ENCODE measurements at regions not wholly inside any gene's neighbourhood (a gene's known extent, or its start where the extent isn't known, plus 50 kb on each side); places are given as distances from the start of the nearest gene placed in this dataset.

DNA sequence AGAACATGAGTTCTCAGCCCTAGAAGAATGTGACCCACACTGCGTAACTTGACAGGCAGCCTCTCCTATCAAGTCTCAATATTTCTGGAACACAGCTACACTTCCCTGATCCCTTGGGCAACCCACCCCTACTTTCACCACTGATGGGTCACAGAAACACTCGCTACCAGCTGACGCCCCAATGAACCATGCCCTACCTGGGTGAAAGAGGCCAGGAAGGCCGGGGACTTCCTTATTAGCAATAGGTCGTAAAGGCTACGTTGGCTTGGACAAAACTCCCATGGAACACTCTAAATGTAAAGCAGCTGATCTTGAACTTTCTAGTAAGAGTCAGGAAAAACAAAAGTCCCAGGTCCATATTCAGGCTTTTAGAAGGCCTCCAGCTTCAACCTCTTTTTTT, 202.3 kb upstream of the KCTD7 start:
- TF ChIP-seq CTCF (conservative IDR thresholded peaks at IDR 0.05) (no peak), EZH2 (IDR thresholded peaks at IDR 0.05; ENCODE audit: low read depth) (no peak)
